HFF-Myc (cell line): ENCODE measurements at regions not wholly inside any gene's neighbourhood (a gene's known extent, or its start where the extent isn't known, plus 50 kb on each side); places are given as distances from the start of the nearest gene placed in this dataset.

Experiments used
- DNase-seq: peaks from one replicate; pipeline ENCODE4 v3.0.0-alpha.2; 2011; ENCODE audit warnings: low read depth; ENCODE audit errors: extremely low read depth
- H3K4me3 ChIP-seq: replicated peaks from 2 replicates; pipeline ENCODE4 v1.5.1; 2011; ENCODE audit warnings: low read depth, mild to moderate bottlenecking, control low read depth, low read length
- CTCF ChIP-seq: IDR thresholded peaks from 2 replicates; pipeline ENCODE4 v1.5.1; 2012; ENCODE audit warnings: mild to moderate bottlenecking, low read depth, low read length, control low read depth; ENCODE audit errors: missing control alignments

- no peak for DNase-seq
- TF ChIP-seq CTCF = no peak
- H3K4me3 ChIP-seq = no peak overlapping the region
Measured at GRCh38 chr3:30500666-30501399, 105.6 kb upstream of the TGFBR2 start.

GRCh38 chr3:30501526-30501925 is 104.9 kb upstream of the TGFBR2 start:
- H3K4me3 ChIP-seq = no peak overlapping the region
- TF ChIP-seq CTCF = no peak

GRCh38 chr3:30502051-30502741 is 104.2 kb upstream of the TGFBR2 start:
- no peak for DNase-seq
- no peak for TF ChIP-seq CTCF
- H3K4me3 ChIP-seq = no peak overlapping the region

More at GRCh38 chr3:30501526-30501925, 104.9 kb upstream of the TGFBR2 start:
- no peak for DNase-seq

GRCh38 chr3:30502742-30503073 is 103.7 kb upstream of the TGFBR2 start:
- TF ChIP-seq CTCF = no peak
- H3K4me3 ChIP-seq = no peak overlapping the region
- no peak for DNase-seq

GRCh38 chr3:30503446-30503845 is 103.0 kb upstream of the TGFBR2 start:
- no peak for DNase-seq
- no peak overlapping the region for H3K4me3 ChIP-seq
- TF ChIP-seq CTCF = no peak

- DNase-seq = no peak
- no peak overlapping the region for H3K4me3 ChIP-seq
- no peak for TF ChIP-seq CTCF
Measured at GRCh38 chr3:30504939-30505338, 101.5 kb upstream of the TGFBR2 start.
